GM12873 (cell line): ENCODE measurements at regions not wholly inside any gene's neighbourhood (a gene's known extent, or its start where the extent isn't known, plus 50 kb on each side); places are given as distances from the start of the nearest gene placed in this dataset.

ENCODE experiments used
- TF ChIP-seq, protein P1 (sequence below): IDR thresholded peaks from 2 replicates; pipeline ENCODE4 v1.5.1; 2012; ENCODE audit warnings: low read depth, mild to moderate bottlenecking, moderate library complexity, low read length, control low read depth; ENCODE audit not compliant: insufficient read depth; ENCODE audit errors: missing control alignments

DNA sequence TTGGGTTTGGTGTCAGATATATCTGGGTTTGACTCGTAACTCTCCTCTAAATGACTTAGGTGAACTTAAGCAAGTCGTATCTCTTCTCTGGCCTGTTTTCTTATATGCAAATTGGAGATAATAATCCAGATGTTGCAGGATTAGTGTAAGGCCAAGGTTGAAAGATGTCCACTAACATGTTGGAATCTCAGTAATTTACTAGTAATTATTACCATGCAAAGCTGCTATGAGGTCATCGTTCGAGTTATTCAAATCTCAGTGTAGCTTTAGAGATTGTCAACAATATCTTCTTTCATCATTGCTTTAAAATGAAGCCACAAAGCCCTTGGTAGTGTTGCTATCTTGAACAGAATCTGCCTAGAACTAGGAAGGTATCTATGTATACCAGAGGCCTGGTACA, 437.7 kb upstream of the KLF4 start:
- TF ChIP-seq, protein P1, sequence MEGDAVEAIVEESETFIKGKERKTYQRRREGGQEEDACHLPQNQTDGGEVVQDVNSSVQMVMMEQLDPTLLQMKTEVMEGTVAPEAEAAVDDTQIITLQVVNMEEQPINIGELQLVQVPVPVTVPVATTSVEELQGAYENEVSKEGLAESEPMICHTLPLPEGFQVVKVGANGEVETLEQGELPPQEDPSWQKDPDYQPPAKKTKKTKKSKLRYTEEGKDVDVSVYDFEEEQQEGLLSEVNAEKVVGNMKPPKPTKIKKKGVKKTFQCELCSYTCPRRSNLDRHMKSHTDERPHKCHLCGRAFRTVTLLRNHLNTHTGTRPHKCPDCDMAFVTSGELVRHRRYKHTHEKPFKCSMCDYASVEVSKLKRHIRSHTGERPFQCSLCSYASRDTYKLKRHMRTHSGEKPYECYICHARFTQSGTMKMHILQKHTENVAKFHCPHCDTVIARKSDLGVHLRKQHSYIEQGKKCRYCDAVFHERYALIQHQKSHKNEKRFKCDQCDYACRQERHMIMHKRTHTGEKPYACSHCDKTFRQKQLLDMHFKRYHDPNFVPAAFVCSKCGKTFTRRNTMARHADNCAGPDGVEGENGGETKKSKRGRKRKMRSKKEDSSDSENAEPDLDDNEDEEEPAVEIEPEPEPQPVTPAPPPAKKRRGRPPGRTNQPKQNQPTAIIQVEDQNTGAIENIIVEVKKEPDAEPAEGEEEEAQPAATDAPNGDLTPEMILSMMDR, result no peak

DNA sequence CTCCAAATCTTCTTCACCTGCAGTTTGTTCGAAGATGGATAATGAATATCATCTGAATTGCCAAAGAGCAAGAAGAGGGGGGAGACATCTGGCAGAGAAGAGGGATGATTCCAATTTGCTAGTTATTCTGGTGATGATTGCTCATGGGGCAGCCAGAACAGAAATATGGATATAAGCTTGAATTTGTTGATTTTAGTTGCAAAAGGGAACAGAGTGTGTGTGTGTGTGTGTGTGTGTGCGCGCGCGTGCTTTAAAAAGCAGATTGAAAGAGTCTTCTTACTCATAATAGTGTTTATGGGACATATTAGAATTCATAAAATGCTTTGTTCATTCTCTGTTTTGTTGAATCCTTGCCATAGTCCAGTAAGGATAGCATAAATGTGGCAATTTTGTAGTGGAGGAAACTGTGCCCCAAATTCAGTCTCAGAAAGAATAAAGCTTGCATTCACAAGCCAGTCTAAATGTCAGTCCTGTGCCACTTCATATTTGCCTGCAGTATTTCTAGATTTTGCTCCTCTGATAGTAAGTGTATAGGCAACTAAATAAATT, 436.3 kb upstream of the KLF4 start:
- TF ChIP-seq, protein P1, result no peak

DNA sequence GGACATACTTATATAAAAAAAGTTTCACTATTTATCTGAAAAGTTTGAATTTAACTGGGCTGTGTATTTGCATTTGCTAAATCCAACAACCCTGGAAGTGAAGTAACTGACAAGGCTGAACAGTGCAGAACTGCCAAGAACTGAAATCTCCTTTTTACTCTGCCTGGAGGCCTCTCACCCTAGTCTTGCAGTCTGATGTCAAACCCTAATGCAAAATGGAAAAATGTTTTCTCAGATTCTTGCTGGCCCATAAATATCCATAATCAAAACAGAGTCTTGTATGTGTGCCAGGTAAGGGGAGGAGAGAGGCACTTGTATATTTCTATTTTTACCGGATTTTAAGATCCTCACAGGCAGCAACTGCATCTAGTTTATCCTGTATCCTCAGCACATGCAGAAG, 432.7 kb upstream of the KLF4 start:
- TF ChIP-seq, protein P1, result no peak

DNA sequence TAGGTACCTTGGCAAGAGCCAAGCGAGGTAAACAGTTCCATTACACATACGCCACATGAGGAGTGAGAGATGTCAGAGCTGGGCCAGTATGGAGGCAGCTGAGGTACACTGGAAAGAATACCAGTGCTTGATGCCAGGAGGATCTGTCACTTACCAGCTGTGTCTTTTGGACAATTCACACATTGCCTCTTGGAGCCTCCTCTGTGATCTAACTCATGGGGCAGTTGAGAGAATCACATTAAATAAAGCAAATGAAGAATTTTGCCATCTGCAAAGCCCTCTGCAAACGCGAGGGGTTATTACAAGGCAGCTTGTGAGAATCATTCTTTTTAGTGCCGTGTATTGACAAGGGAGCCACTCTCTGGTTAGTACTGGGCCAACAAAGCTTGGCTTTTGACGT, 429.7 kb upstream of the KLF4 start:
- TF ChIP-seq, protein P1, result no peak

DNA sequence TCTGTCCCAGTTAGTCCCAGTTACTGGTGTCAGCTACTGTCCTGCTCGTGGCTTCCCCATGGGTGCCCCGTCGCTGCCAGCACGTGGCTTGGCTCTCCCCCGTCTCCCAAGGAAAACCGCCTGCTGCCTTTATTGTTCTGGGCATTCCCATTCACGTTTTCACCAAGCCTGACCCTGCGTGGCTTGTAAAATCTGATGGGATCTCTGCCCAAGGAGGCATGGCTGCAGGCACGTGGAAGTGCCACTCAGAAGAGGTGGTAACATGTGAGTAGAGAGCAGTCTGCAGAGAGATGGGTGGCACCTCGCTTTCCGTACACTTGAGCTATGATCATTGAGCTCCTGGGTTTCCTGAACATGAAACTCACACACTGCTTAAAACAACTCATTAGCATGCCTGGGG, 429.2 kb upstream of the KLF4 start:
- TF ChIP-seq, protein P1, result no peak

DNA sequence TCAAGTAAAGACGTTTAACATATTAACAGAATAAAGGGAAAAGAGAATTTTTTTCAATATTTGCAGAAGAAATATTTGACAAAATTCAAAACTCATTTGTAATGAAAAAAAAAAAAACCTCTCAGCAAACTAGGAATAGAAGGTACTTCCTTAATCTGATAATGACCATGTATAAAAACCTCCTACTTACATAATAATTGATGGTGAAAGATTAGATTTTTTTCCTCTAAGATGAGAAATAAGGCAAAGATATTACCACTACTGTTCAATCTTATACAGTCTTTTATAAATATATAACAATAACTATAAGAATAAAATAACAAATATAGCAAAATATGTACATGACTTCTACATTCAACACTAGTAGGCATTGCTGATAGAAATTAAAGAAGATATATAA, 424.6 kb upstream of the KLF4 start:
- TF ChIP-seq, protein P1, result no peak

DNA sequence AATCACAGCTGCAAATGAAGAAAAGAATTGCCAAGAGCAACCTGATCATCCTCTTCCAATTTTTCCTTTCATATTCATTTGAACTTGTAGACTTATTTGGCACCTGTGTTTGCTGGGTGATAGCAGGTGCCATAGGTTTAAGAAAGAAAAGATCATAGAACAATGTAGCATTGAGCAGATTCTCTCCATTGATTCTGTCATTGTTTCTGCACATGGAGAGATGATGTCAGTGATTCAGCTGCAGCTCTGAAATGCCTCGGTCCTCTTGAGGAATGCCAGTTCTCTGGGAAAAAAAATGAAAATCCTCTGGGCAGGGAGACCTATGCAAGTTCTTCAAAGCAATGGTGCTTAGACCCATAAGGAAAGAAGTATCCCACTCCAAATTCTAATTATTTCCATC, 418.1 kb upstream of the KLF4 start:
- TF ChIP-seq, protein P1, result no peak
